Heart left ventricle (tissue), 16 donors: ENCODE measurements at regions not wholly inside any gene's neighbourhood (a gene's known extent, or its start where the extent isn't known, plus 50 kb on each side); places are given as distances from the start of the nearest gene placed in this dataset.
A peak's percentile ranks its signal among the peaks of the same experiment; 100 is the strongest.

Source experiments
- ATAC-seq, 4 donors: fragments of 200-7000 bp; cut with Tn5 transposase; one replicate each; pipeline ENCODE4 v1.9.1; 2020 to 2022; ENCODE audit warnings: moderate library complexity in 4 of 4, mild to moderate bottlenecking in 3 of 4, moderate number of reproducible peaks in 1 of 4
- DNase-seq, 5 donors: peaks; one replicate each; pipeline ENCODE4 v3.0.0-alpha.2; 2020
- H3K27ac ChIP-seq, 12 donors: fragments of 200-600 bp; sonication (generic) in 4 of 12; one replicate each; pipeline versions ENCODE4 v1.5.0 to v1.8.0; 2016 to 2022; ENCODE audit warnings: mild to moderate bottlenecking in 2 of 12
- H3K27me3 ChIP-seq, 9 donors: fragments of 200-600 bp; sonication (generic) in 2 of 9; one replicate each; pipeline versions ENCODE4 v1.5.1 to v1.8.0; 2016 to 2022; ENCODE audit warnings: mild to moderate bottlenecking in 3 of 9
- H3K36me3 ChIP-seq, 9 donors: fragments of 200-600 bp; sonication (generic) in 2 of 9; one replicate each; pipeline versions ENCODE4 v1.5.0 to v1.8.0; 2018 to 2022; ENCODE audit warnings: mild to moderate bottlenecking in 2 of 9
- H3K4me1 ChIP-seq, 12 donors: fragments of 200-600 bp; sonication (generic) in 4 of 12; one replicate each; pipeline versions ENCODE4 v1.5.0 to v1.8.0; 2016 to 2022; ENCODE audit warnings: mild to moderate bottlenecking in 3 of 12
- H3K4me3 ChIP-seq, 12 donors: fragments of 200-600 bp; sonication (generic) in 4 of 12; one replicate each; pipeline versions ENCODE4 v1.5.0 to v1.8.0; 2017 to 2022; ENCODE audit warnings: mild to moderate bottlenecking in 9 of 12, moderate library complexity in 4 of 12
- H3K9me3 ChIP-seq, 12 donors: fragments of 200-600 bp; sonication (generic) in 4 of 12; one replicate each; pipeline versions ENCODE4 v1.5.0 to v1.8.0; 2016 to 2022; ENCODE audit warnings: mild to moderate bottlenecking in 1 of 12
- CTCF ChIP-seq, 12 donors: fragments of 200-600 bp; sonication (generic) in 4 of 12; IDR thresholded peaks; one replicate each; pipeline versions ENCODE4 v1.5.0 to v1.8.0; 2018 to 2022; ENCODE audit warnings: antibody characterized with exemption in 12 of 12, mild to moderate bottlenecking in 5 of 12
- POLR2A ChIP-seq, 2 donors: fragments of 450-650 bp; IDR thresholded peaks; one replicate each; pipeline ENCODE4 v1.6.1; 2017; ENCODE audit warnings: antibody characterized with exemption in 2 of 2, mild to moderate bottlenecking in 2 of 2, moderate library complexity in 2 of 2
- WGBS, 4 donors: extraction: QIAGEN DNeasy Blood & Tissue Kit in 2 of 4; methylation state at CpG; one replicate each; pipeline versions ENCODE4 v1.1.5 to v1.1.7; 2013 to 2018; 5-methylcytosine and 5-hydroxymethylcytosine counted together
- intact Hi-C, 10 donors: fragments of 100-400 bp; cut with DNase I; formaldehyde crosslinking; loops; one replicate each; pipeline versions ENCODE4 v1.11.1 to v1.14.2; 2022
- donor health status: ischemic (EF 13 %, LVEDD 7.1; RV severe dilation, severe dysfunction).
- donor health status: healthy with polysubstance abuse.
- donor health status: DM: no; HTN: yes; CAD: no.
- donor health status: DM: no; HTN: no; CAD: no.
- donor health status: ischemic (EF 25% LVEDD 6.9; RV normal size, moderate dysfunction).
- donor health status: ischemic (EF 25% LVEDD 5.7; RV mildly dilated, moderate dysfunction).
- donor health status: healthy.
- donor health status: DM: yes; HTN: yes; CAD: no.
- donor health status: ischemic (EF 35%, LVEDD 5.7; RV mildly dilated, moderate dysfunction).
- donor health status: nonischemic (EF 11% LVEDD 7.7; RV severe dilation, severe dysfunction).
- donor health status: DM: yes; HTN: yes; CAD: no.
- donor health status: PGD.
- donor health status: ischemic (EF 29% LVEDD 5.4; RV normal size, mild dysfunction).
- donor health status: nonischemic (EF 23%, LVEDD 6.1; RV moderate dilation, normal function).

- H3K36me3 ChIP-seq = no peaks in the 10 kb centered on the region
- no peaks in the 10 kb centered on the region for H3K9me3 ChIP-seq
- no peak for ATAC-seq
- WGBS, 4 donors = 76 to 96% (median 82%) methylated on average over 4 of the region's 4 CpGs
- no peaks in the 10 kb centered on the region for H3K27me3 ChIP-seq
- no peak overlapping the region for H3K27ac ChIP-seq
- TF ChIP-seq CTCF (IDR thresholded peaks at IDR 0.05) = no peak
- no peak for TF ChIP-seq POLR2A (IDR thresholded peaks at IDR 0.05)
- DNase-seq = no peak
- H3K4me1 ChIP-seq = peaks cover 0 to 14% (median 3%) of the 10 kb centered on the region in 12 donors
- H3K4me3 ChIP-seq = no peak overlapping the region
- intact Hi-C loops = loop anchor here in 1 of 10 donors (10.0 kb wide), 1 partner anchor 61 kb away; no protein-coding TSS in a partner anchor
Measured at GRCh38 chr15:47824147-47824546, 106.8 kb downstream of the SEMA6D start.

GRCh38 chr15:47829667-47830066 is 112.4 kb downstream of the SEMA6D start:
- 19 to 63% (median 47%) methylated on average over 1 of the region's 1 CpG for WGBS, 4 donors

GRCh38 chr15:47834093-47834492 is 116.8 kb downstream of the SEMA6D start:
- peaks cover 0 to 12% (median 0%) of the 10 kb centered on the region in 12 donors for H3K9me3 ChIP-seq
- TF ChIP-seq CTCF (IDR thresholded peaks at IDR 0.05) (no peak), POLR2A (IDR thresholded peaks at IDR 0.05) (no peak)
- peaks cover 0 to 7% (median under 1%) of the 10 kb centered on the region in 12 donors for H3K4me1 ChIP-seq
- intact Hi-C loops = no loop called here
- no peaks in the 10 kb centered on the region for H3K27me3 ChIP-seq
- no peak for DNase-seq
- H3K27ac ChIP-seq = no peak overlapping the region
- no peak for ATAC-seq
- 69 to 81% (median 79%) methylated on average over 1 of the region's 1 CpG for WGBS, 4 donors
- no peaks in the 10 kb centered on the region for H3K36me3 ChIP-seq
- H3K4me3 ChIP-seq = no peak overlapping the region

More at GRCh38 chr15:47829667-47830066, 112.4 kb downstream of the SEMA6D start:
- TF ChIP-seq POLR2A (IDR thresholded peaks at IDR 0.05) (no peak), CTCF (IDR thresholded peaks at IDR 0.05) (no peak)
- H3K36me3 ChIP-seq = no peaks in the 10 kb centered on the region
- DNase-seq (no peak), ATAC-seq (no peak)
- intact Hi-C loops = loop anchor here in 1 of 10 donors (10.0 kb wide), 1 partner anchor 55 kb away; no protein-coding TSS in a partner anchor
- H3K4me1 ChIP-seq = peaks cover 0 to 3% (median 0%) of the 10 kb centered on the region in 12 donors
- no peak overlapping the region for H3K4me3 ChIP-seq
- no peak overlapping the region for H3K27ac ChIP-seq
- H3K27me3 ChIP-seq = no peaks in the 10 kb centered on the region
- H3K9me3 ChIP-seq = peaks cover 0 to 12% (median 0%) of the 10 kb centered on the region in 12 donors

GRCh38 chr15:47839233-47839825 is 122.0 kb downstream of the SEMA6D start:
- H3K36me3 ChIP-seq = no peaks in the 10 kb centered on the region
- H3K4me1 ChIP-seq = peaks cover 0 to 11% (median 2%) of the 10 kb centered on the region in 12 donors
- intact Hi-C loops = no loop called here
- peak; percentile 81 to 87 (median 84) for ATAC-seq
- no peak overlapping the region for H3K27ac ChIP-seq
- 38 to 48% (median 45%) methylated on average over 6 of the region's 6 CpGs for WGBS, 4 donors
- DNase-seq = peak in 3 of 5 donors; percentile 24 to 47 (median 39)
- H3K9me3 ChIP-seq = no peaks in the 10 kb centered on the region
- TF ChIP-seq POLR2A (IDR thresholded peaks at IDR 0.05) = no peak
- TF ChIP-seq CTCF (IDR thresholded peaks at IDR 0.05) = no peak
- H3K4me3 ChIP-seq = no peak overlapping the region
- no peaks in the 10 kb centered on the region for H3K27me3 ChIP-seq
